GM12878 (cell line): ENCODE measurements at regions not wholly inside any gene's neighbourhood (a gene's known extent, or its start where the extent isn't known, plus 50 kb on each side); places are given as distances from the start of the nearest gene placed in this dataset.

Source experiments
- CEBPB ChIP-seq, 2 experiments: fragments of 150-350 bp in 1 of 2; IDR thresholded peaks; 2 replicates each; pipeline ENCODE4 v1.6.1; 2012 to 2014; ENCODE audit warnings: low read depth in 2 of 2, low read length in 2 of 2, borderline replicate concordance in 1 of 2, inconsistent platforms in 1 of 2
- IRF3 ChIP-seq: fragments of 450-650 bp; IDR thresholded peaks from 2 replicates; pipeline ENCODE4 v1.6.1; 2014; ENCODE audit warnings: mild to moderate bottlenecking
- TF ChIP-seq, protein P1 (sequence below), 3 experiments: IDR thresholded peaks in 2 of 3; conservative IDR thresholded peaks in 1 of 3; 2 replicates each; pipeline ENCODE4 v1.5.1; 2011; ENCODE audit warnings: low read depth in 3 of 3, low read length in 3 of 3, mild to moderate bottlenecking in 3 of 3, control low read depth in 2 of 3, moderate library complexity in 2 of 3, inconsistent platforms in 1 of 3, mixed read lengths in 1 of 3; ENCODE audit not compliant: control insufficient read depth in 2 of 3, insufficient read depth in 1 of 3; ENCODE audit errors: extremely low read depth in 1 of 3
- TF ChIP-seq, protein P2 (sequence below): IDR thresholded peaks from 2 replicates; pipeline ENCODE4 v1.6.1; 2011; ENCODE audit warnings: low read depth, low read length, improper control_type of control experiment, borderline replicate concordance

DNA sequence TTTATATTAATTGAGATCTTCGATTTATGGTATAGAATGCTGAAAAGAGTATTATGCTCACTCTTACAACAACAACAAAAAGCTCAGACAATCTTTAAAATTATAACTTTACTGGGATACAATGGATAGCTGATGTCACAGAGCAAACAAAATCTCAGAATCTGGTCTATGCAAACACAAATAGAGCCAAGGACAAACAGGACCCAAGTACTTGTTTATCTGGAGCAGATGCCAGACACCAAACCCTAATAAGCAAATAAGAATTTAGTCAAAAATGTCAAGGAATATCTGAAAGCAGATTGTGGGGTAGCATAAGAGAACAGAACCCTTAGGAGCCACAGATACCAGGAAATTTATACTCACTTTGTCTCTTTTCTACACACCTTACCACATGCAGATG, 302.2 kb downstream of the CGGBP1 start:
- TF ChIP-seq, protein P1, sequence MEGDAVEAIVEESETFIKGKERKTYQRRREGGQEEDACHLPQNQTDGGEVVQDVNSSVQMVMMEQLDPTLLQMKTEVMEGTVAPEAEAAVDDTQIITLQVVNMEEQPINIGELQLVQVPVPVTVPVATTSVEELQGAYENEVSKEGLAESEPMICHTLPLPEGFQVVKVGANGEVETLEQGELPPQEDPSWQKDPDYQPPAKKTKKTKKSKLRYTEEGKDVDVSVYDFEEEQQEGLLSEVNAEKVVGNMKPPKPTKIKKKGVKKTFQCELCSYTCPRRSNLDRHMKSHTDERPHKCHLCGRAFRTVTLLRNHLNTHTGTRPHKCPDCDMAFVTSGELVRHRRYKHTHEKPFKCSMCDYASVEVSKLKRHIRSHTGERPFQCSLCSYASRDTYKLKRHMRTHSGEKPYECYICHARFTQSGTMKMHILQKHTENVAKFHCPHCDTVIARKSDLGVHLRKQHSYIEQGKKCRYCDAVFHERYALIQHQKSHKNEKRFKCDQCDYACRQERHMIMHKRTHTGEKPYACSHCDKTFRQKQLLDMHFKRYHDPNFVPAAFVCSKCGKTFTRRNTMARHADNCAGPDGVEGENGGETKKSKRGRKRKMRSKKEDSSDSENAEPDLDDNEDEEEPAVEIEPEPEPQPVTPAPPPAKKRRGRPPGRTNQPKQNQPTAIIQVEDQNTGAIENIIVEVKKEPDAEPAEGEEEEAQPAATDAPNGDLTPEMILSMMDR (IDR thresholded peaks at IDR 0.05 in 2 of 3, conservative IDR thresholded peaks at IDR 0.05 in 1 of 3; ENCODE audit: control insufficient read depth in 2 of 3, extremely low read depth in 1 of 3, insufficient read depth in 1 of 3, low read depth in 3 of 3, low read length in 3 of 3), result no peak
- TF ChIP-seq CEBPB (IDR thresholded peaks at IDR 0.05; ENCODE audit: borderline replicate concordance in 1 of 2, low read depth in 2 of 2, low read length in 2 of 2) (no peak), IRF3 (no peak)
- TF ChIP-seq, protein P2, sequence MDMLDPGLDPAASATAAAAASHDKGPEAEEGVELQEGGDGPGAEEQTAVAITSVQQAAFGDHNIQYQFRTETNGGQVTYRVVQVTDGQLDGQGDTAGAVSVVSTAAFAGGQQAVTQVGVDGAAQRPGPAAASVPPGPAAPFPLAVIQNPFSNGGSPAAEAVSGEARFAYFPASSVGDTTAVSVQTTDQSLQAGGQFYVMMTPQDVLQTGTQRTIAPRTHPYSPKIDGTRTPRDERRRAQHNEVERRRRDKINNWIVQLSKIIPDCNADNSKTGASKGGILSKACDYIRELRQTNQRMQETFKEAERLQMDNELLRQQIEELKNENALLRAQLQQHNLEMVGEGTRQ, result no peak
